ENCODE measurements at regions not wholly inside any gene's neighbourhood (a gene's known extent, or its start where the extent isn't known, plus 50 kb on each side); places are given as distances from the start of the nearest gene placed in this dataset.

DNA sequence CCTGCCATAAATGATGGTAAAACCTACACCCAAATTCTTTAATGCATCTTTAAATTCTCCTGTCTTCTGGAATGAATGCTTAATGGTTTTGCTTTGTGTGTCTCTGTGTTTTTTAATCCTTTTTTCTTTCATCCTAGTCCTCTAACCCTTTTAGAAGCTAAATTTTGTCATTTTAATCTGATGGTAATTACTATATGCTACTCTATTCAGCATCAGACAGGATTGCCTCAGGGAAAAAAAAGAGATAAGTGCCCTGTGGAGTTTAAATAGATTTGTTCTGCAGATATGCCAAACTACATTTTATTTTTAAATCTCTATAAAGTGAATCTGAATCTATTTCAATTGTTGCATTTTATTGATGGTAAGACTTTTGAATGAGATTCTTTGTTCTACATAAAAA lies 966.8 kb downstream of the NSUN3 start:
- no peak for TF ChIP-seq CTCF (IDR thresholded peaks at IDR 0.05; ENCODE audit: control extremely low read depth, extremely low read depth, low read depth, missing control alignments)
- ChIA-PET POLR2A (no interaction called here), CTCF (interaction anchor here (1.0 kb wide), 1 partner anchor 10 kb away, joined by 4 read pairs; no protein-coding TSS in a partner anchor)
- DNase-seq (ENCODE audit: extremely low spot score) = no peak

- TF ChIP-seq CTCF (IDR thresholded peaks at IDR 0.05; ENCODE audit: control extremely low read depth, extremely low read depth, low read depth, missing control alignments) = no peak
- no peak for DNase-seq (ENCODE audit: extremely low spot score)
- ChIA-PET CTCF (no interaction called here), POLR2A (no interaction called here)
Observed at GRCh38 chr3:95036526-95037021, 973.7 kb downstream of the NSUN3 start.

DNA sequence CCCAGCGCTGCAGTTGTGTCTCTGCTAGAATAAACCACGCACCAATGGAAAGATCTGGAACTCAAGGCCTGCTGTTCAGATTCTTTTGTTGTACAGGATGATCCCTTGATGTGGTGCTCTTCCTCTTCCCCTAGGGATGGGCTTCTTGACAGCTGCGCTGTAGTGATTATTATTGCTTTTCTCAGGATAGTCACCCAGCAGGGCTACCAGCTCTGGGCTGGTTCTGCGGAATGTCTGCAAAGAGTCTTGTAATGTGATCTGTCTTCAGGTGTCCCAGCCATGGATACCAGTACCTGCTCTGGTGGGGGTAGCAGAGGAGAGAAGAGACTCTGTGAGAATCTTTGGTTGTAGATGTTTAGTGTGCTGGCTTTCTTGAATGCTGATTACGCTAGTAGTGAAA lies 974.2 kb downstream of the NSUN3 start:
- DNase-seq (ENCODE audit: extremely low spot score) = no peak
- CTCF ChIA-PET = interaction anchor here (1.0 kb wide), 1 partner anchor 13 kb away, joined by 4 read pairs; no protein-coding TSS in a partner anchor
- POLR2A ChIA-PET = no interaction called here
- no peak for TF ChIP-seq CTCF (IDR thresholded peaks at IDR 0.05; ENCODE audit: control extremely low read depth, extremely low read depth, low read depth, missing control alignments)

DNA sequence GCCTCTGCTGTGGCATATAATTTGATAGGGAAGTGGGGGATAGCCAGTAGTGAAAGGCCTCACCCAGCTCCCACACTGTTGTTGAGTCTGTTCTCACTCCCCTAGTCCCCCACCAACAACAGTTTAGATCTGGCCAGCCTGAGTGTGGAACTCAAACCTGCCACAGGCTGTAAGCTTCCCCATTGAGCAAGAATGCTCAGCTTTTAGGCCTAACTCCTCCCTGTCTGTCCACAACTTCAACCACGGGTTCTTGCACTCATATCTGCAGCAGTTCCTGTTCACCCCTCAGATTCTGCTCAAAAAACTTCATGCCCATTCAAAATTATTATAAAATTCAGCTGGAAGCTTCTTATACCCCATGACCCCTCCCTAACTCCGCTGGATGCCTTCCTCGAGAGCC lies 975.1 kb downstream of the NSUN3 start:
- POLR2A ChIA-PET = no interaction called here
- DNase-seq (ENCODE audit: extremely low spot score) = no peak
- no peak for TF ChIP-seq CTCF (IDR thresholded peaks at IDR 0.05; ENCODE audit: control extremely low read depth, extremely low read depth, low read depth, missing control alignments)
- CTCF ChIA-PET = interaction anchor here (1.0 kb wide), 1 partner anchor 12 kb away, joined by 4 read pairs; no protein-coding TSS in a partner anchor

DNA sequence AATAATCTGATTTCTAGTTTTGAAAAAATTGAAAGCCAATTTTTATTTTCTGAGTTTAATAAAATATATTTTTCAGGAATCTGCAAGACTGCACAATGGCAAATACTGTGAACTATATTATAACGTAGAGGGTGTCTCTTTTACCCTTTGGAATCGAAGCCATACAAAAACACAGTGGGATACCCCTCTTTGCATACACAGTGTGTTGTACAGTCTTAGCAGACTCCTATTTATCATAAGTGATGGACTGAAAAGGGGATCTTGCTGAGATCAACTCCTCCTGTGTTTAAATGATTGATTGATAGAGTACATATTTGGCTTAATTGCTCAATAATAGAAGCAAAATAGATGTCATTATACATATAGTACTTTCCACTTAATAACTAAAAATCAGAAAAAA lies 981.2 kb downstream of the NSUN3 start:
- CTCF ChIA-PET = no interaction called here
- DNase-seq (ENCODE audit: extremely low spot score) = no peak
- TF ChIP-seq CTCF (IDR thresholded peaks at IDR 0.05; ENCODE audit: control extremely low read depth, extremely low read depth, low read depth, missing control alignments) = no peak
- POLR2A ChIA-PET = no interaction called here

- POLR2A ChIA-PET = no interaction called here
- CTCF ChIA-PET = interaction anchor here (0.9 to 1.0 kb wide), 2 partner anchors 10 to 15 kb away, joined by 3 read pairs; no protein-coding TSS in a partner anchor
- TF ChIP-seq CTCF (IDR thresholded peaks at IDR 0.05; ENCODE audit: control extremely low read depth, extremely low read depth, low read depth, missing control alignments) = no peak
- no peak for DNase-seq (ENCODE audit: extremely low spot score)
Observed at GRCh38 chr3:95048564-95048963, 985.7 kb downstream of the NSUN3 start.

Measured in GM10248 (cell line).